ENCODE measurements at regions not wholly inside any gene's neighbourhood (a gene's known extent, or its start where the extent isn't known, plus 50 kb on each side); places are given as distances from the start of the nearest gene placed in this dataset.

DNA sequence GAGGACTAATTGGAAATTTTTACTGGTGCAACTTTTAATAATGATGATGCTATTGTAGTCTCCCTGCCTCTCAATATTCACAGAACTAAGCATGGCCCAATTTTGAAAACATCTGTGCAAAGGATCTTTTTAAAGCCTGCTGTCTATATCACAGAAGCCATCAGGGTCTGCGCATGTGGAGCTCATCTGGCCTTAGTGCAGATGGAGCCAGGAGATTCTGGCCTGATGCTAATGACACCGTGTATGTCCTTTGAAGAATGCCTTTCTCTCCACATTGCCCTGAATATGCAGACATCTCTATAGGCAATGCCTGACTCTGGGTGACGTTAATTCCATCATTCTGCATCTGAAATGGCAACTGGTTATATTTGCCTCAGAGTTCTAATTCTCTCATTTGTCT lies 1205.9 kb downstream of the AACS start:
- Histone ChIP-seq H3K56ac (replicated peaks; ENCODE audit: insufficient read length, low read depth, low read length) (no peak overlapping the region), H2BK120ac (replicated peaks; ENCODE audit: low read depth, low read length) (no peak overlapping the region), H4K8ac (ENCODE audit: extremely low read depth, insufficient read depth, low read length) (no peak overlapping the region), H3K4me1 (replicated peaks in 1 of 4; ENCODE audit: control insufficient read depth in 3 of 4, insufficient read depth in 4 of 4, low read length in 3 of 4) (no peaks in the 10 kb centered on the region; a peak in 1 of 7 replicates), H3K27me3 (replicated peaks in 1 of 4; ENCODE audit: control insufficient read depth in 3 of 4, extremely low read depth in 1 of 4, insufficient read depth in 3 of 4, low read length in 3 of 4) (no peaks in the 10 kb centered on the region), H3K23ac (ENCODE audit: insufficient read length) (no peak overlapping the region), H3K36me3 (ENCODE audit: control insufficient read depth in 2 of 4, insufficient read depth in 4 of 4, low read length in 3 of 4) (no peaks in the 10 kb centered on the region), H3K9ac (replicated peaks in 1 of 4; ENCODE audit: extremely low read depth in 1 of 4, low read depth in 3 of 4, low read length in 3 of 4) (no peak overlapping the region), H3K4me3 (ENCODE audit: extremely low read depth in 1 of 4, insufficient read depth in 2 of 4, low read depth in 3 of 4, low read length in 4 of 4) (no peak overlapping the region), H2AFZ (ENCODE audit: low read length) (no peak overlapping the region), H3K14ac (ENCODE audit: insufficient read length) (no peak overlapping the region), H3K4ac (replicated peaks; ENCODE audit: insufficient read length, low read depth, low read length) (no peak overlapping the region), H2BK12ac (ENCODE audit: low read depth, low read length) (no peak overlapping the region), H4K91ac (replicated peaks; ENCODE audit: insufficient read length, low read length) (no peak overlapping the region), H4K5ac (ENCODE audit: insufficient read length, low read depth, low read length) (no peak overlapping the region), H3K79me2 (ENCODE audit: control insufficient read depth in 1 of 2, insufficient read depth in 2 of 2, low read length in 2 of 2) (no peaks in the 10 kb centered on the region), H2BK15ac (ENCODE audit: low read length) (no peak overlapping the region), H3K4me2 (ENCODE audit: insufficient read depth in 1 of 2, low read depth in 2 of 2, low read length in 2 of 2) (no peak overlapping the region), H3K18ac (ENCODE audit: extremely low read depth, low read length) (no peak overlapping the region), H3K27ac (ENCODE audit: low read depth, low read length) (no peak overlapping the region), H4K20me1 (replicated peaks in 1 of 2; ENCODE audit: control insufficient read depth in 1 of 2, insufficient read depth in 2 of 2, low read length in 2 of 2) (no peaks in the 10 kb centered on the region), H2BK5ac (ENCODE audit: low read depth, low read length) (no peak overlapping the region), H2AK5ac (ENCODE audit: low read depth, low read length) (no peak overlapping the region), H3K9me3 (ENCODE audit: insufficient read depth in 2 of 2, low read depth in 1 of 2, low read length in 1 of 2) (no peaks in the 10 kb centered on the region), H2BK20ac (ENCODE audit: low read length) (no peak overlapping the region), H3K23me2 (ENCODE audit: low read depth, low read length) (peaks cover 1% of the 10 kb centered on the region; the same call in 1 of the 2 replicates), H3K79me1 (ENCODE audit: low read depth, low read length) (no peaks in the 10 kb centered on the region)
- no peak for DNase-seq (ENCODE audit: low read depth in 1 of 2, low spot score in 2 of 2)
- ChIA-PET CTCF (ENCODE audit: partially characterized antibody) (no interaction called here), POLR2A (ENCODE audit: partially characterized antibody) (no interaction called here)
- no peak for TF ChIP-seq HDAC6 (IDR thresholded peaks at IDR 0.05; ENCODE audit: low read depth, low read length)
- TF ChIP-seq SP4 (IDR thresholded peaks at IDR 0.05; ENCODE audit: low read length), result no peak
- no peak for TF ChIP-seq SUZ12 (IDR thresholded peaks at IDR 0.05; ENCODE audit: low read length)
- TF ChIP-seq TBP (IDR thresholded peaks at IDR 0.05; ENCODE audit: low read depth, low read length), result no peak
- no peak for TF ChIP-seq TEAD4 (IDR thresholded peaks at IDR 0.05; ENCODE audit: low read depth, low read length)
- no peak for TF ChIP-seq POLR2AphosphoS5 (IDR thresholded peaks at IDR 0.05; ENCODE audit: low read depth, low read length)
- TF ChIP-seq SIN3A (conservative IDR thresholded peaks at IDR 0.05 in 1 of 2, IDR thresholded peaks at IDR 0.05 in 1 of 2; ENCODE audit: low read depth in 1 of 2, low read length in 2 of 2), result no peak
- TF ChIP-seq CBX8 (IDR thresholded peaks at IDR 0.05; ENCODE audit: borderline replicate concordance, low read depth, low read length), result no peak
- no peak for TF ChIP-seq EZH2 (IDR thresholded peaks at IDR 0.05; ENCODE audit: low read depth, low read length, severe bottlenecking)
- TF ChIP-seq SRF (IDR thresholded peaks at IDR 0.05; ENCODE audit: low read depth, low read length), result no peak
- TF ChIP-seq EGR1 (IDR thresholded peaks at IDR 0.05; ENCODE audit: borderline replicate concordance, low read depth, low read length), result no peak
- no peak for TF ChIP-seq BACH1 (IDR thresholded peaks at IDR 0.05; ENCODE audit: low read length)
- WGBS, 2 experiments (ENCODE audit: extremely low coverage in 1 of 2, insufficient coverage in 1 of 2, insufficient read length in 1 of 2, insufficient replicate concordance in 2 of 2, low coverage in 1 of 2, low lambda C conversion rate in 2 of 2, missing lambda C conversion rate in 1 of 2), result 94% methylated on average over 3 of the region's 3 CpGs; no CpG with 5 or more reads in 1 of the 2 experiments
- no peak for FAIRE-seq
